A673 (cell line): ENCODE measurements at regions not wholly inside any gene's neighbourhood (a gene's known extent, or its start where the extent isn't known, plus 50 kb on each side); places are given as distances from the start of the nearest gene placed in this dataset.

ENCODE experiments used
- EZH2 ChIP-seq: fragments of 200-600 bp; sonication (generic); IDR thresholded peaks from 2 replicates; pipeline ENCODE4 v1.6.1; 2017; ENCODE audit warnings: borderline replicate concordance, low read depth, mild to moderate bottlenecking, mixed read lengths, antibody characterized with exemption, low read length; ENCODE audit not compliant: poor library complexity, severe bottlenecking
- TF ChIP-seq, protein P1 (sequence below): fragments of 300-800, 200-600 bp; sonication (generic); conservative IDR thresholded peaks from 2 replicates; pipeline ENCODE4 v1.5.1; 2017; ENCODE audit warnings: low read depth, mild to moderate bottlenecking, antibody characterized with exemption, low read length, moderate library complexity, mixed read lengths

DNA sequence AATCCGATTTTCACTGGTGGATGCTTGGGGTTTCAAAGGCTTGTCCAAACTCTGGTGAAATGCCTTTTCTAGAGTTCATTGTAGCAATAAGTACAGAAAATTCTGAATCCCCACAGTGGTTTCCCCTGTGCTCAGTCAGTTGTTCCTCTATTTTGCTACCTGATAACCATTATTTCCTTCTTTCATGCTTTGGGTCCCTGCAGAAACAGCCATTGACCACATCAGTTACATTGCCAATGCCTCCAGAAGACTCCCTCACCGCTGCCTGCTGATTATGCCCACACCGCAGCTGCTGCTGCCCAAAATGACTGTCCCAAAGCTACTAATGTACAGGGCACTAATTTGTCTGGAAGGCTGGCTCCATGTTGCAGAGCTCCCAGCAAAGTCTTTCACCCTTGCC is 517.3 kb downstream of the KLF12 start:
- TF ChIP-seq, protein P1, sequence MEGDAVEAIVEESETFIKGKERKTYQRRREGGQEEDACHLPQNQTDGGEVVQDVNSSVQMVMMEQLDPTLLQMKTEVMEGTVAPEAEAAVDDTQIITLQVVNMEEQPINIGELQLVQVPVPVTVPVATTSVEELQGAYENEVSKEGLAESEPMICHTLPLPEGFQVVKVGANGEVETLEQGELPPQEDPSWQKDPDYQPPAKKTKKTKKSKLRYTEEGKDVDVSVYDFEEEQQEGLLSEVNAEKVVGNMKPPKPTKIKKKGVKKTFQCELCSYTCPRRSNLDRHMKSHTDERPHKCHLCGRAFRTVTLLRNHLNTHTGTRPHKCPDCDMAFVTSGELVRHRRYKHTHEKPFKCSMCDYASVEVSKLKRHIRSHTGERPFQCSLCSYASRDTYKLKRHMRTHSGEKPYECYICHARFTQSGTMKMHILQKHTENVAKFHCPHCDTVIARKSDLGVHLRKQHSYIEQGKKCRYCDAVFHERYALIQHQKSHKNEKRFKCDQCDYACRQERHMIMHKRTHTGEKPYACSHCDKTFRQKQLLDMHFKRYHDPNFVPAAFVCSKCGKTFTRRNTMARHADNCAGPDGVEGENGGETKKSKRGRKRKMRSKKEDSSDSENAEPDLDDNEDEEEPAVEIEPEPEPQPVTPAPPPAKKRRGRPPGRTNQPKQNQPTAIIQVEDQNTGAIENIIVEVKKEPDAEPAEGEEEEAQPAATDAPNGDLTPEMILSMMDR: no peak
- no peak for TF ChIP-seq EZH2
